SK-N-SH (cell line): ENCODE measurements at regions not wholly inside any gene's neighbourhood (a gene's known extent, or its start where the extent isn't known, plus 50 kb on each side); places are given as distances from the start of the nearest gene placed in this dataset.

Experiments used
- CTCF ChIA-PET: fragments of 300-600, 350-600 bp; formaldehyde crosslinking; extraction: SDS; loops from one replicate; lab custom pipeline; 2021; lab: Yijun Ruan, JAX
- POLR2A ChIA-PET: fragments of 350-600 bp; sonication (Branson Sonifier 250); formaldehyde crosslinking; extraction: SDS; loops from one replicate; lab custom pipeline; 2020; ENCODE audit warnings: antibody characterized with exemption, inconsistent platforms; lab: Yijun Ruan, JAX
- DNase-seq: peaks from one replicate; pipeline ENCODE4 v3.0.0; 2012
- H2AFZ ChIP-seq: fragments of 200-600 bp; sonication (generic); 2 replicates; pipeline ENCODE4 v1.8.1; 2016; ENCODE audit warnings: antibody characterized with exemption, mild to moderate bottlenecking, low read depth
- H3F3A ChIP-seq: fragments of 200-600 bp; sonication (generic); replicated peaks from 2 replicates; pipeline ENCODE3; 2016; ENCODE audit warnings: antibody characterized with exemption, mild to moderate bottlenecking; ENCODE audit not compliant: insufficient read depth
- H3K27ac ChIP-seq, 2 experiments: fragments of 200-500 bp in 1 of 2; fragments of 200-600 bp in 1 of 2; sonication (Bioruptor generic) in 1 of 2; sonication (generic), shearing (Covaris generic) in 1 of 2; 2 replicates each; pipeline versions ENCODE4 v1.5.1 to v1.6.1; 2014 to 2016; ENCODE audit warnings: low read depth in 2 of 2, inconsistent platforms in 1 of 2, low read length in 1 of 2, mild to moderate bottlenecking in 1 of 2, mixed read lengths in 1 of 2
- H3K27me3 ChIP-seq: fragments of 200-600 bp; sonication (generic), shearing (Covaris generic); 2 replicates; pipeline ENCODE4 v1.6.1; 2016; ENCODE audit warnings: mixed run types; ENCODE audit not compliant: insufficient read depth
- H3K36me3 ChIP-seq, 2 experiments: fragments of 200-500 bp in 1 of 2; fragments of 200-600 bp in 1 of 2; sonication (Bioruptor generic) in 1 of 2; sonication (generic) in 1 of 2; replicated peaks in 1 of 2; 2 replicates each; pipeline versions ENCODE3 to v1.5.1; 2014 to 2016; ENCODE audit warnings: low read length in 1 of 2, mild to moderate bottlenecking in 1 of 2; ENCODE audit not compliant: insufficient read depth in 2 of 2, control insufficient read depth in 1 of 2
- H3K4me1 ChIP-seq, 2 experiments: fragments of 200-500 bp in 1 of 2; fragments of 200-600 bp in 1 of 2; sonication (Bioruptor generic) in 1 of 2; sonication (generic), shearing (Covaris generic) in 1 of 2; 2 replicates each; pipeline versions ENCODE4 v1.5.1 to v1.6.1; 2014 to 2016; ENCODE audit warnings: low read depth in 1 of 2, low read length in 1 of 2, mixed run types in 1 of 2; ENCODE audit not compliant: insufficient read depth in 2 of 2, control insufficient read depth in 1 of 2
- H3K4me2 ChIP-seq: fragments of 200-600 bp; sonication (generic), shearing (Covaris generic); 2 replicates; pipeline ENCODE4 v1.6.1; 2017; ENCODE audit warnings: mixed run types
- H3K4me3 ChIP-seq, 2 experiments: fragments of 200-500 bp in 1 of 2; fragments of 200-600 bp in 1 of 2; sonication (Bioruptor generic) in 1 of 2; sonication (generic), shearing (Covaris generic) in 1 of 2; 2 replicates each; pipeline versions ENCODE4 v1.5.1 to v1.8.1; 2014 to 2016; ENCODE audit warnings: low read depth in 2 of 2, inconsistent platforms in 1 of 2, low read length in 1 of 2, mild to moderate bottlenecking in 1 of 2, mixed read lengths in 1 of 2, moderate library complexity in 1 of 2
- H3K79me2 ChIP-seq: fragments of 200-600 bp; sonication (generic); 2 replicates; pipeline ENCODE4 v1.8.1; 2017; ENCODE audit warnings: mild to moderate bottlenecking; ENCODE audit not compliant: insufficient read depth
- H3K9ac ChIP-seq: fragments of 200-600 bp; sonication (generic); 2 replicates; pipeline ENCODE4 v1.6.1; 2017; ENCODE audit warnings: mixed run types
- H3K9me2 ChIP-seq: fragments of 200-600 bp; sonication (generic); 2 replicates; pipeline ENCODE4 v1.6.1; 2017; ENCODE audit warnings: mixed run types
- H3K9me3 ChIP-seq: fragments of 200-600 bp; sonication (generic); 2 replicates; pipeline ENCODE4 v1.6.1; 2017; ENCODE audit warnings: mixed run types, mild to moderate bottlenecking, moderate library complexity
- H4K20me1 ChIP-seq: fragments of 200-600 bp; sonication (generic); 2 replicates; pipeline ENCODE4 v1.6.1; 2017; ENCODE audit warnings: mild to moderate bottlenecking, mixed run types; ENCODE audit not compliant: insufficient read depth
- CHD2 ChIP-seq: fragments of 150-350 bp; IDR thresholded peaks from 2 replicates; pipeline ENCODE4 v1.6.1; 2018; ENCODE audit warnings: low read length; ENCODE audit not compliant: partially characterized antibody
- ELF1 ChIP-seq: IDR thresholded peaks from 2 replicates; pipeline ENCODE4 v1.4.0; 2012
- FOSL2 ChIP-seq: IDR thresholded peaks from 2 replicates; pipeline ENCODE4 v1.4.0; 2012; ENCODE audit warnings: low read depth, mild to moderate bottlenecking, moderate library complexity, borderline replicate concordance
- FOXM1 ChIP-seq: IDR thresholded peaks from 2 replicates; pipeline ENCODE4 v1.4.0; 2012; ENCODE audit warnings: low read depth, mild to moderate bottlenecking
- JUND ChIP-seq: IDR thresholded peaks from 2 replicates; pipeline ENCODE4 v1.4.0; 2012
- MEF2A ChIP-seq: IDR thresholded peaks from 2 replicates; pipeline ENCODE4 v1.4.0; 2012; ENCODE audit warnings: low read depth, borderline replicate concordance
- MXI1 ChIP-seq: IDR thresholded peaks from 2 replicates; pipeline ENCODE4 v1.6.1; 2012; ENCODE audit warnings: mild to moderate bottlenecking, low read depth, low read length, improper control_type of control experiment
- NFIC ChIP-seq: IDR thresholded peaks from 2 replicates; pipeline ENCODE4 v1.4.0; 2012; ENCODE audit warnings: borderline replicate concordance
- POLR2AphosphoS5 ChIP-seq: IDR thresholded peaks from 2 replicates; pipeline ENCODE4 v1.6.1; 2012; ENCODE audit warnings: low read depth, low read length
- RAD21 ChIP-seq: IDR thresholded peaks from 2 replicates; pipeline ENCODE4 v1.6.1; 2012; ENCODE audit warnings: mild to moderate bottlenecking, low read length
- RXRA ChIP-seq: IDR thresholded peaks from 2 replicates; pipeline ENCODE4 v1.4.0; 2012; ENCODE audit warnings: low read depth, mild to moderate bottlenecking, borderline replicate concordance
- SIN3A ChIP-seq: IDR thresholded peaks from 2 replicates; pipeline ENCODE4 v1.6.1; 2012; ENCODE audit warnings: low read depth, mild to moderate bottlenecking, low read length, moderate library complexity, borderline replicate concordance
- WGBS: methylation state at CpG from one replicate; pipeline ENCODE4 v1.1.6; 2017; ENCODE audit warnings: low lambda C conversion rate; 5-methylcytosine and 5-hydroxymethylcytosine counted together
- TF ChIP-seq, protein P1 (sequence below): fragments of 150-350 bp; IDR thresholded peaks from 2 replicates; pipeline ENCODE4 v1.6.1; 2016; ENCODE audit warnings: mild to moderate bottlenecking, low read depth, low read length
- TF ChIP-seq, protein P2 (sequence below): fragments of 200-600 bp; sonication (generic); IDR thresholded peaks from 2 replicates; pipeline ENCODE4 v1.6.1; 2017; ENCODE audit warnings: antibody characterized with exemption, mild to moderate bottlenecking, moderate library complexity
- TF ChIP-seq, protein P3 (sequence below): fragments of 150-350 bp; IDR thresholded peaks from 2 replicates; pipeline ENCODE4 v1.6.1; 2017; ENCODE audit warnings: antibody characterized with exemption, low read length, low read depth, borderline replicate concordance
- TF ChIP-seq, protein P4 (sequence below): IDR thresholded peaks from 2 replicates; pipeline ENCODE4 v1.6.1; 2012; ENCODE audit warnings: mild to moderate bottlenecking, low read depth, low read length, moderate library complexity

DNA sequence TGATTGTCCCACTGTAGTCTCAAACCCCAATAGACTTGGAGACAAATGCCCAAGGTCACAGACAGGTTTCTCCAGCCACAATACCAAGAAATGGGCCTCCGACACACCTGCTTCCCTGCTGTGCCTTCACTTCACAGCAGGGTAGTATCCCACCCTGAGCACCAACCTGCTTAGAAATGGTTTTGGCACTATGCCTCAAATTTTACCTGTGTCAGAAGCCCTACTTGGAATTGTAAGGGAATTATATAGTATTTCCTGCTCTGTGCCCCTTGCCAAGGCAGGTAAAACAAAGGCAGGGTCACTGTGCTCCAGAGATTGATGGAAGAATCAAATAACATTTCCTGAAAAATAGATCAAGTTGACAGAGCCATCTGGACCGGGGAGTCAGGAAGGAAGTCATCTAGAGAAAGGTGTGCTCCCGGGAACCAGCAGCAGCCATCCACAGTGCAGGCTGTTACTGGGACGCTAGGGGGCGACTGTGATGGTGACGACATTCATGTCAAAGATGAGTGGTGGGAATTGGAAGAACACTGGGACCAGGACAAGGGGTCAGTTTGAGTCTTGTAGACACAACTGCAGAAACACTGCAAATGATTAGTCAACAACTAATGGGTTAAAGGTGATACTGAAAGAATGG lies 117.8 kb upstream of the AKR1E2 start:
- no peaks in the 10 kb centered on the region for H3K9me2 ChIP-seq
- no peaks in the 10 kb centered on the region for H3K79me2 ChIP-seq
- H3K27ac ChIP-seq: no peak overlapping the region
- no peaks in the 10 kb centered on the region for H3K27me3 ChIP-seq
- TF ChIP-seq, protein P1, sequence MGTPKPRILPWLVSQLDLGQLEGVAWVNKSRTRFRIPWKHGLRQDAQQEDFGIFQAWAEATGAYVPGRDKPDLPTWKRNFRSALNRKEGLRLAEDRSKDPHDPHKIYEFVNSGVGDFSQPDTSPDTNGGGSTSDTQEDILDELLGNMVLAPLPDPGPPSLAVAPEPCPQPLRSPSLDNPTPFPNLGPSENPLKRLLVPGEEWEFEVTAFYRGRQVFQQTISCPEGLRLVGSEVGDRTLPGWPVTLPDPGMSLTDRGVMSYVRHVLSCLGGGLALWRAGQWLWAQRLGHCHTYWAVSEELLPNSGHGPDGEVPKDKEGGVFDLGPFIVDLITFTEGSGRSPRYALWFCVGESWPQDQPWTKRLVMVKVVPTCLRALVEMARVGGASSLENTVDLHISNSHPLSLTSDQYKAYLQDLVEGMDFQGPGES: no peak
- TF ChIP-seq, protein P2, sequence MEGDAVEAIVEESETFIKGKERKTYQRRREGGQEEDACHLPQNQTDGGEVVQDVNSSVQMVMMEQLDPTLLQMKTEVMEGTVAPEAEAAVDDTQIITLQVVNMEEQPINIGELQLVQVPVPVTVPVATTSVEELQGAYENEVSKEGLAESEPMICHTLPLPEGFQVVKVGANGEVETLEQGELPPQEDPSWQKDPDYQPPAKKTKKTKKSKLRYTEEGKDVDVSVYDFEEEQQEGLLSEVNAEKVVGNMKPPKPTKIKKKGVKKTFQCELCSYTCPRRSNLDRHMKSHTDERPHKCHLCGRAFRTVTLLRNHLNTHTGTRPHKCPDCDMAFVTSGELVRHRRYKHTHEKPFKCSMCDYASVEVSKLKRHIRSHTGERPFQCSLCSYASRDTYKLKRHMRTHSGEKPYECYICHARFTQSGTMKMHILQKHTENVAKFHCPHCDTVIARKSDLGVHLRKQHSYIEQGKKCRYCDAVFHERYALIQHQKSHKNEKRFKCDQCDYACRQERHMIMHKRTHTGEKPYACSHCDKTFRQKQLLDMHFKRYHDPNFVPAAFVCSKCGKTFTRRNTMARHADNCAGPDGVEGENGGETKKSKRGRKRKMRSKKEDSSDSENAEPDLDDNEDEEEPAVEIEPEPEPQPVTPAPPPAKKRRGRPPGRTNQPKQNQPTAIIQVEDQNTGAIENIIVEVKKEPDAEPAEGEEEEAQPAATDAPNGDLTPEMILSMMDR: peak; percentile 23
- TF ChIP-seq RAD21: no peak
- no peak for TF ChIP-seq FOXM1
- TF ChIP-seq POLR2AphosphoS5: no peak
- H3K4me1 ChIP-seq: peaks cover 0 to 5% of the 10 kb centered on the region in 2 experiments; a peak in 1 of 4 replicates
- DNase-seq: no peak
- H3K4me2 ChIP-seq: no peak overlapping the region
- H4K20me1 ChIP-seq: no peaks in the 10 kb centered on the region
- WGBS: 87% methylated on average over 6 of the region's 6 CpGs
- ChIA-PET CTCF (interaction anchor here (1.0 kb wide), 1 partner anchor 14 kb away, joined by 3 read pairs; no protein-coding TSS in a partner anchor), POLR2A (no interaction called here)
- no peak overlapping the region for H2AFZ ChIP-seq
- H3K4me3 ChIP-seq: no peak overlapping the region
- H3F3A ChIP-seq: peaks cover 23% of the 10 kb centered on the region
- H3K9me3 ChIP-seq: no peaks in the 10 kb centered on the region
- H3K36me3 ChIP-seq: no peaks in the 10 kb centered on the region
- H3K9ac ChIP-seq: no peak overlapping the region

DNA sequence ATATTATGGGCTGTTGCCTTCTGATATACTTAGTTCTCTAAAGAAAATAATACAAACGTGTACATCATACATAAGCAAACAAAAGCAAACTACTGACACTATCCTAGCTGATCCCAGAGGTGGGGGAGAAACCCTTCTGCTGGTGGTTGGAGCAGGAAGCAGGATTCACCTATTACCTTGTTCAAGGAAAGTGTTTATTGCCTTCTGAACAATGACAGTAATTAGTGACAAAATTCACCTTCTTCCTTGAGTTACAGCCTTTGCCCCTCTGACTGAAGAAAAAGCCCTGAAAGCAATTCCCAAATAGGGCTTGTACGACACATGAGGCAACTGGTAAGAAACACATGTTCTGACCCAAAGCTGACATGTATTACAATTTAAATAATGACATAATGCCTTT lies 118.8 kb upstream of the AKR1E2 start:
- H3K27ac ChIP-seq: no peak overlapping the region
- peaks cover 33% of the 10 kb centered on the region for H3F3A ChIP-seq
- H3K79me2 ChIP-seq: no peaks in the 10 kb centered on the region
- H3K9me2 ChIP-seq: no peaks in the 10 kb centered on the region
- H3K9ac ChIP-seq: no peak overlapping the region
- H3K4me2 ChIP-seq: no peak overlapping the region
- ChIA-PET POLR2A (no interaction called here), CTCF (interaction anchor here (0.8 to 1.0 kb wide), 2 partner anchors 13 to 50 kb away, joined by 3 read pairs; no protein-coding TSS in a partner anchor)
- H2AFZ ChIP-seq: no peak overlapping the region
- no peaks in the 10 kb centered on the region for H3K27me3 ChIP-seq
- H3K4me1 ChIP-seq: peaks cover 0 to 5% of the 10 kb centered on the region in 2 experiments; a peak in 1 of 4 replicates
- H3K9me3 ChIP-seq: no peaks in the 10 kb centered on the region
- H3K4me3 ChIP-seq: no peak overlapping the region
- H3K36me3 ChIP-seq: no peaks in the 10 kb centered on the region
- no peak for DNase-seq
- WGBS: 85% methylated on average over 2 of the region's 2 CpGs
- no peaks in the 10 kb centered on the region for H4K20me1 ChIP-seq
- TF ChIP-seq POLR2AphosphoS5: no peak
- TF ChIP-seq, protein P3, sequence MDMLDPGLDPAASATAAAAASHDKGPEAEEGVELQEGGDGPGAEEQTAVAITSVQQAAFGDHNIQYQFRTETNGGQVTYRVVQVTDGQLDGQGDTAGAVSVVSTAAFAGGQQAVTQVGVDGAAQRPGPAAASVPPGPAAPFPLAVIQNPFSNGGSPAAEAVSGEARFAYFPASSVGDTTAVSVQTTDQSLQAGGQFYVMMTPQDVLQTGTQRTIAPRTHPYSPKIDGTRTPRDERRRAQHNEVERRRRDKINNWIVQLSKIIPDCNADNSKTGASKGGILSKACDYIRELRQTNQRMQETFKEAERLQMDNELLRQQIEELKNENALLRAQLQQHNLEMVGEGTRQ: no peak
- TF ChIP-seq, protein P1: no peak
- TF ChIP-seq, protein P4, sequence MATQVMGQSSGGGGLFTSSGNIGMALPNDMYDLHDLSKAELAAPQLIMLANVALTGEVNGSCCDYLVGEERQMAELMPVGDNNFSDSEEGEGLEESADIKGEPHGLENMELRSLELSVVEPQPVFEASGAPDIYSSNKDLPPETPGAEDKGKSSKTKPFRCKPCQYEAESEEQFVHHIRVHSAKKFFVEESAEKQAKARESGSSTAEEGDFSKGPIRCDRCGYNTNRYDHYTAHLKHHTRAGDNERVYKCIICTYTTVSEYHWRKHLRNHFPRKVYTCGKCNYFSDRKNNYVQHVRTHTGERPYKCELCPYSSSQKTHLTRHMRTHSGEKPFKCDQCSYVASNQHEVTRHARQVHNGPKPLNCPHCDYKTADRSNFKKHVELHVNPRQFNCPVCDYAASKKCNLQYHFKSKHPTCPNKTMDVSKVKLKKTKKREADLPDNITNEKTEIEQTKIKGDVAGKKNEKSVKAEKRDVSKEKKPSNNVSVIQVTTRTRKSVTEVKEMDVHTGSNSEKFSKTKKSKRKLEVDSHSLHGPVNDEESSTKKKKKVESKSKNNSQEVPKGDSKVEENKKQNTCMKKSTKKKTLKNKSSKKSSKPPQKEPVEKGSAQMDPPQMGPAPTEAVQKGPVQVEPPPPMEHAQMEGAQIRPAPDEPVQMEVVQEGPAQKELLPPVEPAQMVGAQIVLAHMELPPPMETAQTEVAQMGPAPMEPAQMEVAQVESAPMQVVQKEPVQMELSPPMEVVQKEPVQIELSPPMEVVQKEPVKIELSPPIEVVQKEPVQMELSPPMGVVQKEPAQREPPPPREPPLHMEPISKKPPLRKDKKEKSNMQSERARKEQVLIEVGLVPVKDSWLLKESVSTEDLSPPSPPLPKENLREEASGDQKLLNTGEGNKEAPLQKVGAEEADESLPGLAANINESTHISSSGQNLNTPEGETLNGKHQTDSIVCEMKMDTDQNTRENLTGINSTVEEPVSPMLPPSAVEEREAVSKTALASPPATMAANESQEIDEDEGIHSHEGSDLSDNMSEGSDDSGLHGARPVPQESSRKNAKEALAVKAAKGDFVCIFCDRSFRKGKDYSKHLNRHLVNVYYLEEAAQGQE: no peak
- no peak for TF ChIP-seq MXI1
- TF ChIP-seq NFIC: no peak
- no peak for TF ChIP-seq FOXM1
- no peak for TF ChIP-seq FOSL2
- TF ChIP-seq RXRA: no peak
- TF ChIP-seq SIN3A: no peak
- no peak for TF ChIP-seq CHD2
- TF ChIP-seq ELF1: no peak
- no peak for TF ChIP-seq MEF2A
- TF ChIP-seq JUND: no peak
